Immature natural killer cell (primary cell): ENCODE measurements at regions not wholly inside any gene's neighbourhood (a gene's known extent, or its start where the extent isn't known, plus 50 kb on each side); places are given as distances from the start of the nearest gene placed in this dataset.

ENCODE experiments used
- DNase-seq, 3 donors: peaks; one replicate each; pipeline ENCODE4 v3.0.0; 2022; ENCODE audit warnings: mixed read lengths in 1 of 3
- H3K27ac Mint-ChIP-seq, 6 donors: one replicate each; pipeline ENCODE4 v1.8.0; 2020; ENCODE audit warnings: mixed read lengths in 6 of 6, mild to moderate bottlenecking in 5 of 6, inconsistent platforms in 4 of 6, moderate library complexity in 3 of 6
- H3K27me3 Mint-ChIP-seq, 3 donors: one replicate each; pipeline ENCODE4 v1.8.0; 2020 to 2021; ENCODE audit warnings: low read depth in 3 of 3, mild to moderate bottlenecking in 3 of 3, mixed read lengths in 3 of 3, moderate library complexity in 3 of 3, inconsistent platforms in 1 of 3
- H3K36me3 Mint-ChIP-seq, 3 donors: one replicate each; pipeline ENCODE4 v1.8.0; 2020; ENCODE audit warnings: mixed read lengths in 3 of 3, inconsistent platforms in 2 of 3, mild to moderate bottlenecking in 2 of 3
- H3K4me1 Mint-ChIP-seq, 2 donors: one replicate each; pipeline ENCODE4 v1.8.0; 2020; ENCODE audit warnings: inconsistent platforms in 2 of 2, mild to moderate bottlenecking in 2 of 2, mixed read lengths in 2 of 2, moderate library complexity in 1 of 2
- H3K4me3 Mint-ChIP-seq, 5 donors: one replicate each; pipeline ENCODE4 v1.8.0; 2020; ENCODE audit warnings: mild to moderate bottlenecking in 5 of 5, mixed read lengths in 5 of 5, inconsistent platforms in 3 of 5, moderate library complexity in 3 of 5
- H3K9me3 Mint-ChIP-seq, 6 donors: one replicate each; pipeline ENCODE4 v1.8.0; 2020; ENCODE audit warnings: mild to moderate bottlenecking in 6 of 6, mixed read lengths in 6 of 6, inconsistent platforms in 4 of 6, moderate library complexity in 3 of 6

GRCh38 chr6:19450651-19451050 lies 386.5 kb upstream of the ID4 start:
- H3K36me3 Mint-ChIP-seq = no peaks in the 10 kb centered on the region
- H3K4me3 Mint-ChIP-seq = no peak overlapping the region
- DNase-seq = no peak

GRCh38 chr6:19452495-19452894 lies 384.7 kb upstream of the ID4 start:
- Mint-ChIP-seq H3K9me3 (peaks cover 0 to 7% (median under 1%) of the 10 kb centered on the region in 6 donors), H3K4me3 (no peak overlapping the region), H3K27ac (no peak overlapping the region), H3K36me3 (no peaks in the 10 kb centered on the region), H3K27me3 (peaks cover 0 to 2% (median 0%) of the 10 kb centered on the region in 3 donors), H3K4me1 (no peaks in the 10 kb centered on the region)
- no peak for DNase-seq

More at GRCh38 chr6:19450651-19451050, 386.5 kb upstream of the ID4 start:
- Mint-ChIP-seq H3K27ac (no peak overlapping the region), H3K9me3 (peaks cover 0 to 15% (median 4%) of the 10 kb centered on the region in 6 donors), H3K4me1 (no peaks in the 10 kb centered on the region), H3K27me3 (peaks cover 0 to 2% (median under 1%) of the 10 kb centered on the region in 3 donors)

- DNase-seq = no peak
- Mint-ChIP-seq H3K27ac (no peak overlapping the region), H3K4me3 (no peak overlapping the region), H3K4me1 (no peaks in the 10 kb centered on the region), H3K9me3 (peaks cover 0 to 10% (median 2%) of the 10 kb centered on the region in 6 donors), H3K27me3 (peaks cover 1 to 2% (median 2%) of the 10 kb centered on the region in 3 donors), H3K36me3 (no peaks in the 10 kb centered on the region)
These were observed 383.0 kb upstream of the ID4 start for GRCh38 chr6:19454001-19454720.

- Mint-ChIP-seq H3K36me3 (no peaks in the 10 kb centered on the region), H3K27me3 (peaks cover 1 to 2% (median 2%) of the 10 kb centered on the region in 3 donors), H3K4me1 (no peaks in the 10 kb centered on the region), H3K4me3 (no peak overlapping the region), H3K9me3 (peaks cover 0 to 10% (median 2%) of the 10 kb centered on the region in 6 donors), H3K27ac (no peak overlapping the region)
- DNase-seq = no peak
These were observed 382.3 kb upstream of the ID4 start for GRCh38 chr6:19454721-19455392.

GRCh38 chr6:19463250-19463649 lies 373.9 kb upstream of the ID4 start:
- Mint-ChIP-seq H3K4me1 (no peaks in the 10 kb centered on the region), H3K9me3 (peaks cover 0 to 3% (median 0%) of the 10 kb centered on the region in 6 donors), H3K4me3 (no peak overlapping the region), H3K27ac (no peak overlapping the region), H3K27me3 (peaks cover 0 to 1% (median 0%) of the 10 kb centered on the region in 3 donors), H3K36me3 (peaks cover 0 to 4% (median 0%) of the 10 kb centered on the region in 3 donors)
- DNase-seq = no peak

- H3K4me3 Mint-ChIP-seq = no peak overlapping the region
- no peak overlapping the region for H3K27ac Mint-ChIP-seq
- peaks cover 0 to 4% (median 0%) of the 10 kb centered on the region in 3 donors for H3K36me3 Mint-ChIP-seq
- H3K27me3 Mint-ChIP-seq = peaks cover 0 to under 1% (median 0%) of the 10 kb centered on the region in 3 donors
- no peak for DNase-seq
- H3K9me3 Mint-ChIP-seq = peaks cover 0 to 3% (median 0%) of the 10 kb centered on the region in 6 donors
- H3K4me1 Mint-ChIP-seq = no peaks in the 10 kb centered on the region
These were observed 373.2 kb upstream of the ID4 start for GRCh38 chr6:19463925-19464324.

GRCh38 chr6:19465256-19465655 lies 371.9 kb upstream of the ID4 start:
- Mint-ChIP-seq H3K36me3 (peaks cover 0 to 4% (median 0%) of the 10 kb centered on the region in 3 donors), H3K27ac (no peak overlapping the region), H3K4me1 (no peaks in the 10 kb centered on the region), H3K27me3 (no peaks in the 10 kb centered on the region), H3K4me3 (no peak overlapping the region), H3K9me3 (peaks cover 0 to 3% (median 0%) of the 10 kb centered on the region in 6 donors)
- DNase-seq = no peak

GRCh38 chr6:19465760-19466159 lies 371.4 kb upstream of the ID4 start:
- no peak overlapping the region for H3K27ac Mint-ChIP-seq
- DNase-seq = no peak
- H3K9me3 Mint-ChIP-seq = peaks cover 0 to 3% (median 0%) of the 10 kb centered on the region in 6 donors

GRCh38 chr6:19470333-19470732 lies 366.8 kb upstream of the ID4 start:
- DNase-seq = no peak
- no peaks in the 10 kb centered on the region for H3K27me3 Mint-ChIP-seq
- H3K4me1 Mint-ChIP-seq = no peaks in the 10 kb centered on the region
- peaks cover 0 to 8% (median 0%) of the 10 kb centered on the region in 6 donors for H3K9me3 Mint-ChIP-seq
- no peak overlapping the region for H3K4me3 Mint-ChIP-seq
- H3K27ac Mint-ChIP-seq = no peak overlapping the region
- H3K36me3 Mint-ChIP-seq = no peaks in the 10 kb centered on the region

More at GRCh38 chr6:19465760-19466159, 371.4 kb upstream of the ID4 start:
- no peaks in the 10 kb centered on the region for H3K27me3 Mint-ChIP-seq
- no peaks in the 10 kb centered on the region for H3K4me1 Mint-ChIP-seq
- H3K36me3 Mint-ChIP-seq = peaks cover 0 to 4% (median 0%) of the 10 kb centered on the region in 3 donors
- H3K4me3 Mint-ChIP-seq = no peak overlapping the region

- no peak for DNase-seq
- Mint-ChIP-seq H3K9me3 (peaks cover 0 to 8% (median 6%) of the 10 kb centered on the region in 6 donors), H3K4me1 (no peaks in the 10 kb centered on the region), H3K27ac (no peak overlapping the region), H3K36me3 (no peaks in the 10 kb centered on the region), H3K4me3 (no peak overlapping the region), H3K27me3 (peaks cover 0 to 1% (median 0%) of the 10 kb centered on the region in 3 donors)
These were observed 365.0 kb upstream of the ID4 start for GRCh38 chr6:19472153-19472552.

- Mint-ChIP-seq H3K4me1 (no peaks in the 10 kb centered on the region), H3K27ac (no peak overlapping the region), H3K27me3 (peaks cover 0 to 1% (median 0%) of the 10 kb centered on the region in 3 donors), H3K36me3 (no peaks in the 10 kb centered on the region), H3K9me3 (peaks cover 0 to 12% (median 6%) of the 10 kb centered on the region in 6 donors), H3K4me3 (no peak overlapping the region)
- DNase-seq = no peak
These were observed 364.3 kb upstream of the ID4 start for GRCh38 chr6:19472850-19473249.

GRCh38 chr6:19477563-19477962 lies 359.6 kb upstream of the ID4 start:
- Mint-ChIP-seq H3K27ac (no peak overlapping the region), H3K27me3 (peaks cover 0 to 3% (median 0%) of the 10 kb centered on the region in 3 donors), H3K4me1 (no peaks in the 10 kb centered on the region), H3K9me3 (peaks cover 0 to 12% (median 6%) of the 10 kb centered on the region in 6 donors), H3K36me3 (no peaks in the 10 kb centered on the region), H3K4me3 (no peak overlapping the region)
- no peak for DNase-seq

GRCh38 chr6:19478273-19478672 lies 358.9 kb upstream of the ID4 start:
- Mint-ChIP-seq H3K27me3 (peaks cover 0 to 3% (median 0%) of the 10 kb centered on the region in 3 donors), H3K36me3 (no peaks in the 10 kb centered on the region), H3K27ac (no peak overlapping the region), H3K4me1 (no peaks in the 10 kb centered on the region), H3K4me3 (no peak overlapping the region), H3K9me3 (peaks cover 0 to 12% (median 6%) of the 10 kb centered on the region in 6 donors)
- DNase-seq = no peak

GRCh38 chr6:19478992-19479391 lies 358.2 kb upstream of the ID4 start:
- peaks cover 0 to 6% (median 5%) of the 10 kb centered on the region in 6 donors for H3K9me3 Mint-ChIP-seq
- H3K4me1 Mint-ChIP-seq = no peaks in the 10 kb centered on the region
- no peak for DNase-seq
- no peak overlapping the region for H3K4me3 Mint-ChIP-seq
- H3K27me3 Mint-ChIP-seq = peaks cover 0 to 3% (median 0%) of the 10 kb centered on the region in 3 donors
- H3K36me3 Mint-ChIP-seq = no peaks in the 10 kb centered on the region
- H3K27ac Mint-ChIP-seq = no peak overlapping the region
